GM21619 (cell line): ENCODE measurements at regions not wholly inside any gene's neighbourhood (a gene's known extent, or its start where the extent isn't known, plus 50 kb on each side); places are given as distances from the start of the nearest gene placed in this dataset.
"Not testable (repeated sequence)": the region's sequence is repeated elsewhere in the genome, so short reads cannot be mapped to it uniquely, and the experiment has no call there.

Source experiments
- ATAC-seq: cut with Tn5 transposase; IDR thresholded peaks from one replicate; pipeline ENCODE4 v1.9.1; 2021; ENCODE audit not compliant: unreplicated experiment

DNA sequence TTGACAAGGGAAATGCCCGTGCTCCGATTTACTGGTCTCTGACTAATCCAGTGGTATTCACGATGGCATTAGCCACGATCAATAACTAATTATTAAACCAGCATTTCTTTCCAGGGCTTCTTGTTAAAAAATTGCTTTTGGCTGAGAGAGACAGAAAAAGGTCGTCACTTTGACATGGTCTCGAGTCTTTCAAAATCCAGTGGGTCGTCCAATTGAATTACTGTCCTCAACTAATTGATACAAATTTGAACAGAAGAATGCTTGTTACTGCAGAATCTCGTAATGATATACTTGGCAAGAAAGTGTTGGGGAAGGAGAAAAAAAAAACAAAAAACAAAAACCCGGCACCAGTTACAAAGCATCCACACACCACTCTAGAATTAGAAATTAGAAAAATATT is 318.4 kb downstream of the NR2F2 start:
- ATAC-seq, result no peak

GRCh38 chr15:96657096-96657495 is 326.6 kb downstream of the NR2F2 start:
- ATAC-seq, result no peak

- not testable (repeated sequence) for ATAC-seq
Observed at GRCh38 chr15:96666979-96667378, 336.5 kb downstream of the NR2F2 start.

DNA sequence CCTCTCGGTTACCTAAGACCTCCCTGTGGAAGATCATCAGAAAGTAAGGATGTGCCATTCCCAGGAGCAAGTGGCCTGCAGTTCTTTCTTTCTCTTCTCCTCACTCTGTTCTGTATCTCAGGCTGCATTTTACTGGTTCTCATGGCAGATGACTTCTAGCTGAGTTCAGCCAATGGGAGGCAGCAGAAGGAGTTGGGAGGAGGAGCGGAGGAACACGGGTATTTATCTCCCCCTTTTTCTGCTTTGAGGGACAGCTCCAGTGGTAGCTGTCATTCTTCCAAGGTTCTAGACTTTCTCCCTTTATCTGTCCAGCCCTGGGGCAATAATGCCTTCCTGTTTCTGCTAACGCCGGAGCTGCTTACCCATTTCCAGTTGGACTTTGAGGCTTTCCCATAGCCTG is 339.9 kb downstream of the NR2F2 start:
- no peak for ATAC-seq

DNA sequence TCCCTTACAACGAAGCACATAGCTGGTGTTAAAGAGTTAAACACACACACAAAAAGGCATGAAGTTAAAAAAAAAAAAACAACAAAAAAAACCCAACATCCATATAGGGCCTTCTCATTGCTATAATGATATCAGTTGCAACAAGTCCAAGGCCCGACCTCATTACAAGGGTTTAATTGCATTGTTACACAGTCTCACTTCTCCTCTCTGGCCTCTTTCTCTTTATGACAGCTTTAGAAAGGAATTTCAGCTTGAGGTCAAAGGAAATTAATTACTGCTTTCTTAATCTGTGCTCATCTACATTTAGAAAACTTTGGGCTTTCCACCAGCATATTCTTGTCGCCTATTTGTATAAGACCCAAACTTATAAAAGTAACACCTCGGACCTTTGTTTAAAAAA is 342.1 kb downstream of the NR2F2 start:
- no peak for ATAC-seq

GRCh38 chr15:96678386-96678785 is 347.9 kb downstream of the NR2F2 start:
- no peak for ATAC-seq

DNA sequence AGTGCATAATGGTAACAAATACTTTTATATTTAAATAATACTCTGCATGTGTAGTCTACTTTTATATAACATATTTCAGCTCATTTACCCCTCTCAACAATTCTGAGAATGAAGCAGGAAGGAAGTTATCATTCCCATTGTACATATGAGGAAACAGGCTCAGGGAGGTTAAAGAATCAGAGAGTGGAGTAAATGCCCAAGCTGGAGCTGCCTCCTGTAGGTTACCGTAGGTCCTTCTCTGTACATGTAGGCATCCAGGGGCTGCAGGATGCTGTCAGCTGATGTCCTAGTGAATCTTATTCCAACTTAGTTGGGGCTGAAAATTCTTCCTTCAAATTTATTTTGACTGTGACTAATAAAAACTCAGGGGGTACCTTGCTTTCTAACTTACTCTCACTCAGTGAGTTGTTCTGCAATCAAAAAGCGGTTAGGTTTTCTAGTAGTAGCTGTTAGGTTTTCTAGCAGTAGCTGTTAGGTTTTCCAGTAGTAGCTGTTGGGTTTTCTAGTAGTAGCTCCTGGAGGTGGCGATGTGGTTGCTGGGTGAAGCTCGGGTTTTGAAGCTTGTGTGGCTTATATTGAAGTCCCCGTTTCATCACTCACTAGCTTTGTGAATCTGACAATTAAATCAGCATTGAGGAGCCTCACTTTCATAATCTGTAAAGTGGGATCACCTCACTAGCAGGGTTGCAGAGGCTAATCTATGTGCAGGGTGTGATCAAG is 357.0 kb downstream of the NR2F2 start:
- no peak for ATAC-seq

DNA sequence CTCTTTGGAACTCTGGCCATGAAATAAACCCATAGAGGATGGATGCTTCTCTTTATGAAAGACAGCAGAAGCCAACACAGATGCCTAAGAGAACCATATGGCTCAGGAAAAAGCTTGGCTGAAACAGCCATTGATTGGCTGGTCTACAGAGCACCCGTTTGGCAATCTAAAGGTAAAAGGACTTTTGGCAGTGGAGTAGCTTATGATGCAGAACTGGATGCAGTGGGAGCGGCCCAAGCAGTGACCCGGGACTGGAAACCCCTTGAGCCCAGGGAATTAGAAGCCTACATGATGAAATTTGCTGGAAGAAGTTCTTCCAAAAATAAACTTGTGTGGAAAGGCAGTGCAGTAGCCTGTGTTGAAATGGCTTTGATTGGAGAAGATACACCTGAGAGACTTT is 360.2 kb downstream of the NR2F2 start:
- no peak for ATAC-seq

GRCh38 chr15:96692826-96693225 is 362.3 kb downstream of the NR2F2 start:
- no peak for ATAC-seq

DNA sequence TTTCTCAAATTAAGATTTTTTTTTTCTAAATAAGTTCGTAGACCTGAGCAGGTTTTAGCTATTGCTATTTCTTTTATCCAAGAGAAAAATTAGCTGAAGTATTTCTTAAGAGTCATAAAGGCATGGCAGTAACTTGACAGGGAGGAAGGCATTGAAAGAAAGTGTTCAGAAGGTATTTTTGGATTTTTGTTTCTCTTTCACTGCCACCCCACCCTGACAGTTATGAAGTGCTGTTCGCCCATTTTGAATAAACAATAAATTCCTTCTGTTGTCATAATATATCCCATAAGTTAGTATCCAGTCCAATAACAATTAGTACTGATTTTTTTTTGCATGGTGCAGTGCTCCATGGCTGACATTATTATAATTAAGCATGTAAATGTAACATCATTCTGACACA is 363.0 kb downstream of the NR2F2 start:
- ATAC-seq, result no peak

DNA sequence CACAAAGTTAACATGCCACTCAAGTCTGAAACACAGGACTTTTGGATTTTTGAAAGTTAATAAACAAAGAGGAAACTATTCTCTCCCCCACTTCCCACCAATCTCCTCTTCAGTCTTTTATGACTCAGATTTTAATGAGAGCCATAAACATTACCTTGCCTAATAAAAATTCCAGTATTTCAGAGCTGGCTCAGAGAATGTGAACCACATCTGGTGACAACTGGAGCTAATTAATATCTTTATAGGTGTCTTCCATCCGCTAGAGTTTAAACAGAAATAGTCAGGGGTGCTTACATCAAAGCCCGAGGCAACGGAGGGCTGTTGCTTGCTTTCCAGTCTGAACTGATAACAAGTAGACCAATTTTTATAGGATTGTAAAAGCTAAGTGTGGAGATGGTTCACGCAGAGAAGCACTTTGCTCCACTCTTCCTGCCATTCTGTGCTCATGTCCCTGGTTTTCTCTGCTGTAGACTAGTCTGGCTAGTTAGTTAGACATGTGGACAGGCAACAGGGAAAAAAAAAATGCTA is 363.6 kb downstream of the NR2F2 start:
- no peak for ATAC-seq

- ATAC-seq, result no peak
Observed at GRCh38 chr15:96695426-96695825, 364.9 kb downstream of the NR2F2 start.

DNA sequence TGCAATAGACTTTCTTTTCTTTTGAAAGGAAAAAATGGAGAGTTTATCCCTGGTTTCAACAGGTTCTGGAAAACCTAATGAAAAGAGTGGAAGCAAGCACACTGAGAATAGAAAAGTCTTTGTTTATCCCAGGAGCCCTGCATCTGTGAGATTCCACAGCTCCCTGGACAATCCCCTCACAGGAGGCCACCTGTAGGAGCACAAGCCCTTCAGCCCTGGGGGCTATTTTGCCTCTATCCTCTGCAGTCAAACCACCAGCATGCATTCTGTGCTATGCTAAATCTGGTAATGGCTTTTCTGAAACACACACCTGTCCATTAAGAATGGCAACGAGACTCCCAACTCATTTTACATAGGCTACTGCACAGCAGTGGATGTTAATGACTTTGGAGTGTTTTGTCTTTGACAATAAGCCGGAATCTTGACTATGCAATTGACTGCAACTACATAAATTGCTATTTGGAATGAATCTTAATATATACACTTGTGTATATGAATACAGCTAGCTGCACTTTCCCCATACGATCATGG is 369.4 kb downstream of the NR2F2 start:
- no peak for ATAC-seq

DNA sequence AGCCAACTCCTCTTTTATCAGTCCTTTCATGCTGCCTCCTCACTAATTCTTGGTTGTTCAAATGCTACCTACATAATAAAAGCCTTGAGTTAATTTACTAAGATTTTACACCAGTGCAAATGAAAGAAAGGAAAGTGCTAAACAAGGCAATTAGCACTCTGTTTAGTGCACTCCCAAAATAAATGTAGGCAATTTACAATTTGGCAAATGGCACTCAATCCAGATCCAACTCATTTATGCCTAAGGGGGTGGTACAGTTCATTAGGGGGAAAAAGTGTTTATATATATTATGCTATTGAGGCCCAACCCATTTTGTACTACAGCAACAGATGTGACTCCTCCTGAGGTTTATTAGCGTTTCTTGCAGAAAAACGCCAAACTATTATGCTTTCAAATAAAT is 370.1 kb downstream of the NR2F2 start:
- ATAC-seq, result no peak

- no peak for ATAC-seq
Observed at GRCh38 chr15:96701443-96701842, 370.9 kb downstream of the NR2F2 start.

GRCh38 chr15:96701877-96702276 is 371.4 kb downstream of the NR2F2 start:
- no peak for ATAC-seq

DNA sequence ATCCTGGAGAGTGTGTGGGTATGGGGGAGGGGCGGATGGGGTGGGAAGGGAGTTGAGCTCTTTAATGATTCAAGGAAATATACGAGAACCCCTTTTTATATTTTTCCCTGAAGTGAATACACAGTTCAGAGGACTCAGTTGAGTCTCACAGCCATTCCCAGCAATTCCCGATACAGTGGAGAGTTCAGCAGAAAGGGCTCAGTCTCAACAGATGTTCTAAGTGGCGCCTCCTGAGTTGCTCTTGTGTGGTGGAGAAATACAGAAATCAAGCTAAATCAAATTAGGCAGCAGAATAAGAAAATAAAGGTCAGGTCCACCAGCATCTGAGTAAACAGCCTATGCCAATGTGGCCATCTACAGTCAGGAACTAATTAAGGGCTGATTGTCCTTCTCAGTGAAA is 372.1 kb downstream of the NR2F2 start:
- ATAC-seq, result no peak

GRCh38 chr15:96703091-96703490 is 372.6 kb downstream of the NR2F2 start:
- ATAC-seq, result no peak

DNA sequence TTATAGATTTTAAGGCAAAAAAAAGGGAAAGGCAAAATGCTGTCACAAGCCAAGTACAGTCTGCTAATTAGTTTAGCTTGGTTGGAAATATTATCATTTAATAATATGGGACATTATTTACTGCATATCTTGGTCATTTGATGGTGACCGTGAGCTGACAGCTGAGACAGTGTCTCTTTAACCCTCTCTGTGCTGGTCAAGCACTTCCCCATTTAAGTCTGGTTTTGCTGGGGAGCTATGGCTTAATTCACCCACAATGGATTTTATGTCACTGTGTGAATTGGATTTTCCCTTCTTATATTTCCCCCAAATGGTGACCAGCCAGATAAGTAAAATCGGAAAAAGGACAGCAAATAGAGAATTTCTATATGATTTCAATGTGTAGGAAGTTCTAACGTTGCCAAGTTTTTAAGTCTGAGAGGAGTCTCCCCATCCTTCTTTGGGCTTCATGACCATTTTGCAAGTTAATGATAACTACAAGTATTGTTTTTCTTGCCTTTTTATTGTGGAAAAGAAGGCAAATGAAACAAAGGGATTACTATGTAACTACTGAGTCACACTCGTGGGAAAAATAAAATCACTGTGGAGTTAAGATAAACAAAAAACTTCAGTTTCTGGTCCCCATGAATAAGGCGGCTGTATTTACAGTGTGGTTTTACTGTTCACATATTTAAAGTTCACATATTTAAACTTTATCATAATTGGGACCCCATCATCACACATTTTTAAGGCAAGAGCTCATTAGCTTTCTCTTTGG is 373.5 kb downstream of the NR2F2 start:
- no peak for ATAC-seq

DNA sequence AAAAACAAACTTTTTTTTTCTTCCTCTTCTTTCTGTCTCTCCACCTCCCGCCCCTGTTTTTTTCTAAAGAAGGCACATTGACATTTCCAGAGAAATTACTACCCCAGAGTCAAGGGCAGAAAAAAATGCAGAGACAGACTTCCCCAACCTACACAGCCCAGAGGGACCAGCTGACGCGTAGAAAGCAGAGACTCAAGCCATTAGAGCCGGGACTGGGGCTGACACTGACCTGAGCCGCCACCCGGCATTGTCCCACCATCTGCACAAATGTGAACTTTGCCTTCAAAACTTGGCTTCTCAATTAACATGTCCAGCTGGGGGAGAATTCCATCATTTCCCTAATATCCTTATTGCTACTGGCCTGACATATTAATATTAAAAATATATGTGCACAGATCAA is 385.6 kb downstream of the NR2F2 start:
- no peak for ATAC-seq

- ATAC-seq, result no peak
Observed at GRCh38 chr15:96716478-96716877, 386.0 kb downstream of the NR2F2 start.

GRCh38 chr15:96720251-96720650 is 389.8 kb downstream of the NR2F2 start:
- no peak for ATAC-seq
